HEK293 (cell line): ENCODE measurements at regions not wholly inside any gene's neighbourhood (a gene's known extent, or its start where the extent isn't known, plus 50 kb on each side); places are given as distances from the start of the nearest gene placed in this dataset.
"Not testable (repeated sequence)": the region's sequence is repeated elsewhere in the genome, so short reads cannot be mapped to it uniquely, and the experiment has no call there.

Source experiments
- CTCF ChIP-seq: fragments of 450-650 bp; formaldehyde crosslinking; IDR thresholded peaks from 2 replicates; pipeline ENCODE4 v1.5.1; 2016; ENCODE audit warnings: missing biosample characterization, missing genetic modification characterization
- GLIS2 ChIP-seq: fragments of 450-650 bp; formaldehyde crosslinking; IDR thresholded peaks from 2 replicates; pipeline ENCODE4 v1.5.1; 2016; ENCODE audit warnings: missing biosample characterization, missing genetic modification characterization
- SALL2 ChIP-seq: fragments of 450-650 bp; formaldehyde crosslinking; IDR thresholded peaks from 2 replicates; pipeline ENCODE4 v1.5.0; 2017; ENCODE audit warnings: missing biosample characterization, mild to moderate bottlenecking, missing genetic modification characterization, borderline replicate concordance
- TCF7L2 ChIP-seq: IDR thresholded peaks from 2 replicates; pipeline ENCODE4 v1.6.1; 2011; ENCODE audit warnings: low read depth, mild to moderate bottlenecking, inconsistent platforms, low read length, moderate library complexity, borderline replicate concordance
- ZEB2 ChIP-seq: fragments of 450-650 bp; formaldehyde crosslinking; IDR thresholded peaks from 2 replicates; pipeline ENCODE4 v1.5.1; 2016; ENCODE audit warnings: missing biosample characterization, missing genetic modification characterization
- ZNF274 ChIP-seq, 2 experiments: fragments of 200-500 bp in 1 of 2; fragments of 450-650 bp in 1 of 2; sonication (Bioruptor generic) in 1 of 2; formaldehyde crosslinking in 1 of 2; IDR thresholded peaks; 2 replicates each; pipeline versions ENCODE4 v1.5.1 to v1.6.1; 2014 to 2016; ENCODE audit warnings: borderline replicate concordance in 1 of 2, inconsistent platforms in 1 of 2, low read length in 1 of 2, missing biosample characterization in 1 of 2, missing genetic modification characterization in 1 of 2
- ZNF518A ChIP-seq: fragments of 450-650 bp; formaldehyde crosslinking; conservative IDR thresholded peaks from 2 replicates; pipeline ENCODE4 v1.5.1; 2016; ENCODE audit warnings: low read depth, missing biosample characterization, missing genetic modification characterization
- ZNF571 ChIP-seq: fragments of 450-650 bp; formaldehyde crosslinking; IDR thresholded peaks from 2 replicates; pipeline ENCODE4 v1.5.0; 2017; ENCODE audit warnings: missing biosample characterization, missing genetic modification characterization
- ZNF692 ChIP-seq: fragments of 450-650 bp; formaldehyde crosslinking; IDR thresholded peaks from 2 replicates; pipeline ENCODE4 v1.5.1; 2016; ENCODE audit warnings: missing biosample characterization, missing genetic modification characterization
- ZNF777 ChIP-seq: fragments of 450-650 bp; formaldehyde crosslinking; IDR thresholded peaks from 2 replicates; pipeline ENCODE4 v1.5.1; 2017; ENCODE audit warnings: missing biosample characterization, missing genetic modification characterization, borderline replicate concordance

GRCh38 chr7:98770085-98770484 is 99.7 kb downstream of the TMEM130 start:
- TF ChIP-seq GLIS2 (tag by site-specific recombination); CTCF (tag by site-specific recombination); ZNF777; TCF7L2; ZNF692 (tag by site-specific recombination); ZNF571 (tag by site-specific recombination); ZEB2 (tag by site-specific recombination); SALL2 (tag by site-specific recombination); ZNF274 (IDR thresholded peaks at IDR 0.05; ENCODE audit: low read length); ZNF274 (tag by site-specific recombination; IDR thresholded peaks at IDR 0.05; ENCODE audit: borderline replicate concordance); ZNF518A: not testable (repeated sequence)
